ENCODE measurements at regions not wholly inside any gene's neighbourhood (a gene's known extent, or its start where the extent isn't known, plus 50 kb on each side); places are given as distances from the start of the nearest gene placed in this dataset.

- TF ChIP-seq POLR2AphosphoS5 (IDR thresholded peaks at IDR 0.05) (no peak), EP300 (conservative IDR thresholded peaks at IDR 0.05; ENCODE audit: poor library complexity, severe bottlenecking) (no peak), EZH2 (IDR thresholded peaks at IDR 0.05; ENCODE audit: borderline replicate concordance, insufficient read depth, low read length, poor library complexity, severe bottlenecking) (no peak), RAD21 (conservative IDR thresholded peaks at IDR 0.05) (no peak), SMC3 (conservative IDR thresholded peaks at IDR 0.05; ENCODE audit: poor library complexity) (no peak)
- TF ChIP-seq, protein P1, sequence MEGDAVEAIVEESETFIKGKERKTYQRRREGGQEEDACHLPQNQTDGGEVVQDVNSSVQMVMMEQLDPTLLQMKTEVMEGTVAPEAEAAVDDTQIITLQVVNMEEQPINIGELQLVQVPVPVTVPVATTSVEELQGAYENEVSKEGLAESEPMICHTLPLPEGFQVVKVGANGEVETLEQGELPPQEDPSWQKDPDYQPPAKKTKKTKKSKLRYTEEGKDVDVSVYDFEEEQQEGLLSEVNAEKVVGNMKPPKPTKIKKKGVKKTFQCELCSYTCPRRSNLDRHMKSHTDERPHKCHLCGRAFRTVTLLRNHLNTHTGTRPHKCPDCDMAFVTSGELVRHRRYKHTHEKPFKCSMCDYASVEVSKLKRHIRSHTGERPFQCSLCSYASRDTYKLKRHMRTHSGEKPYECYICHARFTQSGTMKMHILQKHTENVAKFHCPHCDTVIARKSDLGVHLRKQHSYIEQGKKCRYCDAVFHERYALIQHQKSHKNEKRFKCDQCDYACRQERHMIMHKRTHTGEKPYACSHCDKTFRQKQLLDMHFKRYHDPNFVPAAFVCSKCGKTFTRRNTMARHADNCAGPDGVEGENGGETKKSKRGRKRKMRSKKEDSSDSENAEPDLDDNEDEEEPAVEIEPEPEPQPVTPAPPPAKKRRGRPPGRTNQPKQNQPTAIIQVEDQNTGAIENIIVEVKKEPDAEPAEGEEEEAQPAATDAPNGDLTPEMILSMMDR (IDR thresholded peaks at IDR 0.05; ENCODE audit: poor library complexity, severe bottlenecking): no peak
- TF ChIP-seq, protein P2, sequence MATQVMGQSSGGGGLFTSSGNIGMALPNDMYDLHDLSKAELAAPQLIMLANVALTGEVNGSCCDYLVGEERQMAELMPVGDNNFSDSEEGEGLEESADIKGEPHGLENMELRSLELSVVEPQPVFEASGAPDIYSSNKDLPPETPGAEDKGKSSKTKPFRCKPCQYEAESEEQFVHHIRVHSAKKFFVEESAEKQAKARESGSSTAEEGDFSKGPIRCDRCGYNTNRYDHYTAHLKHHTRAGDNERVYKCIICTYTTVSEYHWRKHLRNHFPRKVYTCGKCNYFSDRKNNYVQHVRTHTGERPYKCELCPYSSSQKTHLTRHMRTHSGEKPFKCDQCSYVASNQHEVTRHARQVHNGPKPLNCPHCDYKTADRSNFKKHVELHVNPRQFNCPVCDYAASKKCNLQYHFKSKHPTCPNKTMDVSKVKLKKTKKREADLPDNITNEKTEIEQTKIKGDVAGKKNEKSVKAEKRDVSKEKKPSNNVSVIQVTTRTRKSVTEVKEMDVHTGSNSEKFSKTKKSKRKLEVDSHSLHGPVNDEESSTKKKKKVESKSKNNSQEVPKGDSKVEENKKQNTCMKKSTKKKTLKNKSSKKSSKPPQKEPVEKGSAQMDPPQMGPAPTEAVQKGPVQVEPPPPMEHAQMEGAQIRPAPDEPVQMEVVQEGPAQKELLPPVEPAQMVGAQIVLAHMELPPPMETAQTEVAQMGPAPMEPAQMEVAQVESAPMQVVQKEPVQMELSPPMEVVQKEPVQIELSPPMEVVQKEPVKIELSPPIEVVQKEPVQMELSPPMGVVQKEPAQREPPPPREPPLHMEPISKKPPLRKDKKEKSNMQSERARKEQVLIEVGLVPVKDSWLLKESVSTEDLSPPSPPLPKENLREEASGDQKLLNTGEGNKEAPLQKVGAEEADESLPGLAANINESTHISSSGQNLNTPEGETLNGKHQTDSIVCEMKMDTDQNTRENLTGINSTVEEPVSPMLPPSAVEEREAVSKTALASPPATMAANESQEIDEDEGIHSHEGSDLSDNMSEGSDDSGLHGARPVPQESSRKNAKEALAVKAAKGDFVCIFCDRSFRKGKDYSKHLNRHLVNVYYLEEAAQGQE (IDR thresholded peaks at IDR 0.05; ENCODE audit: borderline replicate concordance): no peak
Observed at GRCh38 chr3:26340001-26340400, 282.6 kb upstream of the LRRC3B start.

Data from neural cell (in vitro differentiated cells).